ENCODE measurements at regions not wholly inside any gene's neighbourhood (a gene's known extent, or its start where the extent isn't known, plus 50 kb on each side); places are given as distances from the start of the nearest gene placed in this dataset.
A peak's percentile ranks its signal among the peaks of the same experiment; 100 is the strongest.

DNA sequence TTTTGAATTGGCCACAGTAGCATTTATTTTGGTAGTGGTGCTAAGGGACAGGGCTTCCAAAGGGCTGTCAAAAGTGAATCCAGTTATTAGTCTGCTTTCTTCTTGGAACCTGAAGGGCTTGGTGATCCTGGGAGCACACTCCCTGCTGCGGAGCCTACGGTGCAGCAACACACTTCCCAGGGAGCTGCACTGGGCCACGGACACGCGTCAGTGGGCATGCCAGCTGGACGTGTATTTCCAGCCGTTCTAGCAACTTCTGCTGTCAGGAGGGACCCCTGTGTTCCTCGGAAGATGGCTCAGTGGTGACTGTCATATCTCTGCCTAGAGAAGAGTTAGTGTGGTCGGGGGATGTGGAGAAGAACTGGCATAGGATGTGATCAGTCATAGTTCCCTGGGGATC, 204.6 kb downstream of the SOCS6 start:
- Histone ChIP-seq H3K4ac (ENCODE audit: low read depth in 1 of 2, low read length in 2 of 2) (no peak overlapping the region), H3K9me3 (ENCODE audit: control insufficient read depth, low read length) (no peaks in the 10 kb centered on the region), H3K14ac (ENCODE audit: low read length in 2 of 2) (no peak overlapping the region), H3K23ac (ENCODE audit: low read length in 2 of 2) (no peak overlapping the region), H2BK120ac (ENCODE audit: low read depth, low read length) (no peak overlapping the region), H3K4me2 (ENCODE audit: low read length, poor library complexity, severe bottlenecking) (no peak overlapping the region), H3K79me1 (replicated peaks; ENCODE audit: low read length, poor library complexity, severe bottlenecking) (no peaks in the 10 kb centered on the region), H4K8ac (ENCODE audit: low read length) (no peak overlapping the region), H2AFZ (ENCODE audit: low read depth, low read length) (no peak overlapping the region), H3K9ac (ENCODE audit: low read length) (no peak overlapping the region), H2AK5ac (ENCODE audit: low read length, severe bottlenecking) (no peak overlapping the region), H4K91ac (ENCODE audit: low read length) (peak overlapping the region; percentile 18), H3K18ac (ENCODE audit: low read depth in 1 of 2, low read length in 2 of 2) (no peak overlapping the region), H3K36me3 (ENCODE audit: control insufficient read depth in 1 of 2, insufficient read depth in 2 of 2, low read depth in 1 of 2, low read length in 2 of 2) (no peaks in the 10 kb centered on the region), H3K4me3 (ENCODE audit: insufficient read depth in 1 of 2, low read depth in 1 of 2, low read length in 2 of 2) (no peak overlapping the region), H2BK5ac (ENCODE audit: low read depth, low read length, poor library complexity, severe bottlenecking) (no peak overlapping the region), H3K27me3 (ENCODE audit: control insufficient read depth in 1 of 2, insufficient read depth in 1 of 2, low read length in 2 of 2) (no peaks in the 10 kb centered on the region), H3K27ac (ENCODE audit: low read length, poor library complexity, severe bottlenecking) (no peak overlapping the region), H2BK15ac (ENCODE audit: low read depth, poor library complexity, severe bottlenecking) (no peak overlapping the region), H2BK12ac (ENCODE audit: low read length in 2 of 2) (no peak overlapping the region), H3K4me1 (ENCODE audit: control insufficient read depth, insufficient read depth, low read depth, low read length) (peaks cover 2% of the 10 kb centered on the region)
- 82% methylated on average over 9 of the region's 9 CpGs for WGBS
- no peak for DNase-seq

DNA sequence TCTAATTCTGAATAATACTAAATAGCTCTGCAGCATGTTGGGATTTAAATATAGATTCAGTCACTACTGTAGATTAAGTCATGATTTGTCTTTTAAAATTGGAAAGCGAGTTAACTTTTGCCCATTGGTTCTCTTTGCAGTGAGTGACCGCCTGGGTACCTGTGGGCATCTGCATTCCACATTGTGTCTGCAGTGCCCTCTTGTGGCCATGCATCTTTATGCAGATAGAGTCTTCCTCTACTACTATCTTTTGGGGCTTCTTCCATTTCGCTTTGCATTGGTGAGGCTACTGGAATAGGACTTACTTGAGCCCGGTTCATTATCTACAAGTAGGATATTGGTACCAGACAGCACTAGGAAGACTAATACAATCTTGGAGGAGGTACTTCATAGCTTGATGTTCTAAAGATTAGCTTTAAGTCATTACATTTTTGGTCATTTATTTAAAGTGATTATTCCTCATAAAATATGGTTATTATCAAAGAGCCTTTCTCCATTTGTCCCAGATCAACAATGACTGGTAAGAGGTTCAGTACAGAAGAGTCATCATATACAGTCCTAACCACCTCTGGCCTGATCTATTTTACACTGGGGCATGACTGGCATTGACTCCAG, 203.0 kb downstream of the SOCS6 start:
- H3K79me1 ChIP-seq (replicated peaks; ENCODE audit: low read length, poor library complexity, severe bottlenecking), result no peaks in the 10 kb centered on the region
- H3K14ac ChIP-seq (ENCODE audit: low read length in 2 of 2), result no peak overlapping the region
- DNase-seq, result peak; percentile 38
- H3K4me3 ChIP-seq (ENCODE audit: insufficient read depth in 1 of 2, low read depth in 1 of 2, low read length in 2 of 2), result no peak overlapping the region
- H3K27me3 ChIP-seq (ENCODE audit: control insufficient read depth in 1 of 2, insufficient read depth in 1 of 2, low read length in 2 of 2), result no peaks in the 10 kb centered on the region
- WGBS, result 62% methylated on average over 3 of the region's 4 CpGs
- no peak overlapping the region for H4K8ac ChIP-seq (ENCODE audit: low read length)
- H3K4ac ChIP-seq (ENCODE audit: low read depth in 1 of 2, low read length in 2 of 2), result no peak overlapping the region
- no peak overlapping the region for H2BK120ac ChIP-seq (ENCODE audit: low read depth, low read length)
- H3K23ac ChIP-seq (ENCODE audit: low read length in 2 of 2), result no peak overlapping the region
- H2AK5ac ChIP-seq (ENCODE audit: low read length, severe bottlenecking), result no peak overlapping the region
- no peak overlapping the region for H3K27ac ChIP-seq (ENCODE audit: low read length, poor library complexity, severe bottlenecking)
- no peak overlapping the region for H2BK15ac ChIP-seq (ENCODE audit: low read depth, poor library complexity, severe bottlenecking)
- no peak overlapping the region for H2AFZ ChIP-seq (ENCODE audit: low read depth, low read length)
- no peak overlapping the region for H4K91ac ChIP-seq (ENCODE audit: low read length)
- H3K18ac ChIP-seq (ENCODE audit: low read depth in 1 of 2, low read length in 2 of 2), result no peak overlapping the region
- no peak overlapping the region for H3K9ac ChIP-seq (ENCODE audit: low read length)
- no peak overlapping the region for H2BK5ac ChIP-seq (ENCODE audit: low read depth, low read length, poor library complexity, severe bottlenecking)
- H3K4me2 ChIP-seq (ENCODE audit: low read length, poor library complexity, severe bottlenecking), result no peak overlapping the region
- no peaks in the 10 kb centered on the region for H3K9me3 ChIP-seq (ENCODE audit: control insufficient read depth, low read length)
- no peak overlapping the region for H2BK12ac ChIP-seq (ENCODE audit: low read length in 2 of 2)
- peaks cover 2% of the 10 kb centered on the region for H3K4me1 ChIP-seq (ENCODE audit: control insufficient read depth, insufficient read depth, low read depth, low read length)
- H3K36me3 ChIP-seq (ENCODE audit: control insufficient read depth in 1 of 2, insufficient read depth in 2 of 2, low read depth in 1 of 2, low read length in 2 of 2), result no peaks in the 10 kb centered on the region

DNA sequence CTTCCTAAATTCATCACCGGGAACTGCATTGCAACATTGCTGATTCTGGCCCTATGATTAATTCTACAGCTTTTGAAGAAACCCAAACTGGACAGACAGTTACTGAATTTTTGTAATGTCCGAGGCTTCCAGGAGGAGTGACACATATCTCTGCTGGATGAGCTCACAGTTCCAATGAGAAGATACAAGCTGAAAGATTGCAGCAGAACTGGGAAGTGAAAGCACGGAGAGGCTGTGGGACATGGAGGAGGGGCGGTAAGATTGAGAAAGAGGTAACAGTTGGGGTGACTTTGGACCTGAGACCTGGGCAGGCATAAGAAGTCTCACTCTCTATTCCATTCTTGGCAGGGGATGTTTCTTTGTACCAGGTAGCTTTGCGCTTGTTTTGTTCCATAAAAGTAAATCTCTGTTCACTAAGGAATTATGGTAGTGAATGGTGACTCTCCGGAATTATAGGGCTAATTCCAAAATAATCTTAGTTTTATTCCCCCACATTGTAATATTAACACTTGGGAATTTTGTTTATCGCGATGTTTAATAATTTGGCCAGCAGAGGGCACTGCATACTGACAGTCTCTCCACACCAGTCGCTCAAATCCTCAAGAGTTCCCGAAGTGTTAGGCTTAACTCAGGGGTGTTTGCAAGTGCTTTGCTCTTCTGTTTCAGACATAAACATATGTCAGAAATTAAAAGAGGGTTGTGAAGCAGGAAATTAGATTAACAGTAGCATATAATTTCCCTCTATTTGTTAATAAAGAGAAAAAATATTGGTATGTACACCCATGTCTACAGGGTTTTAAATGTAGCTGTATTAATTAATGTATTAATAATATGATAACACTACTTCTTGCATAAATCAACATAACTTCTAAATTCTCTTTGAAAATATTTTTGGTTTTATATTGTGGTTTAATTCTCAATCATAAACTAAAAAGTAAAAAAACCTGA, 201.4 kb downstream of the SOCS6 start:
- 23% methylated on average over 7 of the region's 10 CpGs for WGBS
- H2BK5ac ChIP-seq (ENCODE audit: low read depth, low read length, poor library complexity, severe bottlenecking), result no peak overlapping the region

DNA sequence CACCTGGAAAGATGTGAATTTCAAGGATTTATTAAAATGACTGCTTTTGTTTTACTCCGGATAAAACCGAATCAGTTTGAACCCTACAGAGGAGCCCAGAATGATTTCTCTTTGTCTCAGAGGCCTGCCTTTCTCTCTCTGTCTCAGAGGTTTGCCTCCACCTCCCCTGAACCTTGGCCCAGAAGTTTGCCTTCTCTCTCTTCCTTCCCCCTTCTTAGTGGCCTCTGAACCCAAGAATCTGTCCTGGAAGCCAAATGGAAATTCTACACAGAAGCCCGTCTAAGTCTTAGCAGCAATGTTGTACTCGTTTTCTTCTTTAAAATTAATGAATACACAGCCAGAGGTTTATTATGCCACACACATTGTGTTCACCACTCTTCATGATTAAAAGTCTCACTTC, 200.7 kb downstream of the SOCS6 start:
- H3K4ac ChIP-seq (ENCODE audit: low read depth in 1 of 2, low read length in 2 of 2), result no peak overlapping the region
- H3K4me1 ChIP-seq (ENCODE audit: control insufficient read depth, insufficient read depth, low read depth, low read length), result peaks cover 2% of the 10 kb centered on the region
- 46% methylated on average over 4 of the region's 4 CpGs for WGBS

More for the DNA sequence above, 201.4 kb downstream of the SOCS6 start:
- Histone ChIP-seq H3K9ac (ENCODE audit: low read length) (peak overlapping the region; percentile 91), H3K14ac (ENCODE audit: low read length in 2 of 2) (no peak overlapping the region), H3K79me1 (replicated peaks; ENCODE audit: low read length, poor library complexity, severe bottlenecking) (no peaks in the 10 kb centered on the region), H3K4me2 (ENCODE audit: low read length, poor library complexity, severe bottlenecking) (no peak overlapping the region), H3K4me1 (ENCODE audit: control insufficient read depth, insufficient read depth, low read depth, low read length) (peaks cover 2% of the 10 kb centered on the region), H3K27me3 (ENCODE audit: control insufficient read depth in 1 of 2, insufficient read depth in 1 of 2, low read length in 2 of 2) (peaks cover 0 to 2% of the 10 kb centered on the region in 2 experiments), H2AFZ (ENCODE audit: low read depth, low read length) (peak overlapping the region; percentile 87), H2BK12ac (ENCODE audit: low read length in 2 of 2) (no peak overlapping the region), H2AK5ac (ENCODE audit: low read length, severe bottlenecking) (no peak overlapping the region), H3K23ac (ENCODE audit: low read length in 2 of 2) (no peak overlapping the region), H3K9me3 (ENCODE audit: control insufficient read depth, low read length) (no peaks in the 10 kb centered on the region), H2BK15ac (ENCODE audit: low read depth, poor library complexity, severe bottlenecking) (no peak overlapping the region), H3K27ac (ENCODE audit: low read length, poor library complexity, severe bottlenecking) (no peak overlapping the region), H3K18ac (ENCODE audit: low read depth in 1 of 2, low read length in 2 of 2) (no peak overlapping the region), H3K4ac (ENCODE audit: low read depth in 1 of 2, low read length in 2 of 2) (peak overlapping the region in 1 of 2 experiments; percentile 30), H3K36me3 (ENCODE audit: control insufficient read depth in 1 of 2, insufficient read depth in 2 of 2, low read depth in 1 of 2, low read length in 2 of 2) (no peaks in the 10 kb centered on the region), H3K4me3 (ENCODE audit: insufficient read depth in 1 of 2, low read depth in 1 of 2, low read length in 2 of 2) (peak overlapping the region in 1 of 2 experiments; percentile 80), H4K91ac (ENCODE audit: low read length) (no peak overlapping the region), H4K8ac (ENCODE audit: low read length) (no peak overlapping the region), H2BK120ac (ENCODE audit: low read depth, low read length) (no peak overlapping the region)
- DNase-seq, result peak; percentile 56

More for the DNA sequence above, 200.7 kb downstream of the SOCS6 start:
- H2AFZ ChIP-seq (ENCODE audit: low read depth, low read length), result no peak overlapping the region
- H3K9ac ChIP-seq (ENCODE audit: low read length), result peak overlapping the region; percentile 91
- H3K27me3 ChIP-seq (ENCODE audit: control insufficient read depth in 1 of 2, insufficient read depth in 1 of 2, low read length in 2 of 2), result peaks cover 0 to 4% of the 10 kb centered on the region in 2 experiments
- no peak overlapping the region for H4K91ac ChIP-seq (ENCODE audit: low read length)
- H2BK120ac ChIP-seq (ENCODE audit: low read depth, low read length), result no peak overlapping the region
- H2BK5ac ChIP-seq (ENCODE audit: low read depth, low read length, poor library complexity, severe bottlenecking), result no peak overlapping the region
- no peak overlapping the region for H3K14ac ChIP-seq (ENCODE audit: low read length in 2 of 2)
- H3K18ac ChIP-seq (ENCODE audit: low read depth in 1 of 2, low read length in 2 of 2), result no peak overlapping the region
- no peak overlapping the region for H3K23ac ChIP-seq (ENCODE audit: low read length in 2 of 2)
- H3K9me3 ChIP-seq (ENCODE audit: control insufficient read depth, low read length), result no peaks in the 10 kb centered on the region
- H2BK15ac ChIP-seq (ENCODE audit: low read depth, poor library complexity, severe bottlenecking), result no peak overlapping the region
- no peak for DNase-seq
- no peaks in the 10 kb centered on the region for H3K79me1 ChIP-seq (replicated peaks; ENCODE audit: low read length, poor library complexity, severe bottlenecking)
- no peak overlapping the region for H2BK12ac ChIP-seq (ENCODE audit: low read length in 2 of 2)
- no peak overlapping the region for H4K8ac ChIP-seq (ENCODE audit: low read length)
- no peak overlapping the region for H2AK5ac ChIP-seq (ENCODE audit: low read length, severe bottlenecking)
- H3K4me2 ChIP-seq (ENCODE audit: low read length, poor library complexity, severe bottlenecking), result no peak overlapping the region
- no peak overlapping the region for H3K27ac ChIP-seq (ENCODE audit: low read length, poor library complexity, severe bottlenecking)
- H3K4me3 ChIP-seq (ENCODE audit: insufficient read depth in 1 of 2, low read depth in 1 of 2, low read length in 2 of 2), result peak overlapping the region in 1 of 2 experiments; percentile 80
- H3K36me3 ChIP-seq (ENCODE audit: control insufficient read depth in 1 of 2, insufficient read depth in 2 of 2, low read depth in 1 of 2, low read length in 2 of 2), result no peaks in the 10 kb centered on the region

Data from mesenchymal stem cell (in vitro differentiated cells and primary cell).